PC-3 (cell line): ENCODE measurements at regions not wholly inside any gene's neighbourhood (a gene's known extent, or its start where the extent isn't known, plus 50 kb on each side); places are given as distances from the start of the nearest gene placed in this dataset.

Source experiments
- ATAC-seq: fragments of 200-7000 bp; cut with Tn5 transposase; 2 replicates; pipeline ENCODE4 v1.9.1; 2020; ENCODE audit warnings: mild to moderate bottlenecking, moderate library complexity
- BruUV-seq: library from RNA; stranded (reverse); fragments of 400-500 nt; replicated peaks from 2 replicates; lab custom pipeline; 2021; lab: Mats Ljungman, UMichigan
- CTCF ChIA-PET: fragments of 300-600 bp; sonication (Branson Sonifier 250); formaldehyde crosslinking; loops from one replicate; lab custom pipeline; 2022; ENCODE audit warnings: antibody characterized with exemption; lab: Charles Lee
- POLR2A ChIA-PET: fragments of 300-600 bp; sonication (Branson Sonifier 250); formaldehyde crosslinking; loops from one replicate; lab custom pipeline; 2022; ENCODE audit warnings: antibody characterized with exemption; ENCODE audit not compliant: unreplicated experiment; lab: Charles Lee
- DNase-seq: peaks from one replicate; pipeline ENCODE4 v3.0.0-alpha.2; 2015
- H2AFZ ChIP-seq: fragments of 300-600 bp; sonication (generic); 2 replicates; pipeline ENCODE4 v1.6.0; 2016; ENCODE audit warnings: antibody characterized with exemption, low read length
- H3F3A ChIP-seq: fragments of 300-600 bp; sonication (generic); one replicate; pipeline ENCODE4 v1.6.0; 2017; ENCODE audit warnings: antibody characterized with exemption, low read length, control low read depth, mild to moderate bottlenecking; ENCODE audit not compliant: unreplicated experiment
- H3K27ac ChIP-seq: fragments of 300-600 bp; sonication (generic); 2 replicates; pipeline ENCODE4 v1.5.1; 2016; ENCODE audit warnings: mild to moderate bottlenecking, low read length
- H3K27me3 ChIP-seq: fragments of 300-600 bp; sonication (generic); 2 replicates; pipeline ENCODE4 v1.6.1; 2016; ENCODE audit warnings: low read length, mixed read lengths
- H3K36me3 ChIP-seq: fragments of 300-600 bp; sonication (generic); 2 replicates; pipeline ENCODE4 v1.6.1; 2016; ENCODE audit warnings: low read depth, mixed run types, low read length, mixed read lengths
- H3K4me1 ChIP-seq: fragments of 300-600 bp; sonication (generic); 2 replicates; pipeline ENCODE4 v1.5.1; 2016; ENCODE audit warnings: low read length; ENCODE audit not compliant: insufficient read depth
- H3K4me2 ChIP-seq: fragments of 300-600 bp; sonication (generic); 2 replicates; pipeline ENCODE4 v1.6.0; 2016; ENCODE audit warnings: low read length
- H3K4me3 ChIP-seq: fragments of 300-600 bp; sonication (generic); 2 replicates; pipeline ENCODE4 v1.5.1; 2016; ENCODE audit warnings: mild to moderate bottlenecking, low read length, mixed read lengths
- H3K79me2 ChIP-seq: fragments of 300-600 bp; sonication (generic); 2 replicates; pipeline ENCODE4 v1.6.1; 2017; ENCODE audit warnings: low read length, mixed read lengths
- H3K9ac ChIP-seq: fragments of 300-600 bp; sonication (generic); 2 replicates; pipeline ENCODE4 v1.6.0; 2016; ENCODE audit warnings: mild to moderate bottlenecking, low read length
- H3K9me2 ChIP-seq: fragments of 300-600 bp; sonication (generic); replicated peaks from 2 replicates; pipeline ENCODE4 v1.6.1; 2016; ENCODE audit warnings: mixed run types, low read length, mixed read lengths
- H3K9me3 ChIP-seq: fragments of 300-600 bp; sonication (generic); 2 replicates; pipeline ENCODE4 v1.6.1; 2016; ENCODE audit warnings: low read length, mixed read lengths
- H4K20me1 ChIP-seq: fragments of 300-600 bp; sonication (generic); 2 replicates; pipeline ENCODE4 v1.6.1; 2016; ENCODE audit warnings: low read length, mixed read lengths
- CTCF ChIP-seq: fragments of 300-600 bp; sonication (generic); conservative IDR thresholded peaks from 2 replicates; pipeline ENCODE4 v1.5.1; 2017; ENCODE audit warnings: antibody characterized with exemption, low read depth, mild to moderate bottlenecking, low read length
- EZH2 ChIP-seq: fragments of 300-600 bp; sonication (generic); IDR thresholded peaks from one replicate; pipeline ENCODE4 v1.6.1; 2017; ENCODE audit warnings: antibody characterized with exemption, mild to moderate bottlenecking, low read length; ENCODE audit not compliant: unreplicated experiment
- EZH2phosphoT487 ChIP-seq: fragments of 300-600 bp; sonication (generic); IDR thresholded peaks from 2 replicates; pipeline ENCODE4 v1.6.1; 2018; ENCODE audit warnings: mild to moderate bottlenecking, antibody characterized with exemption, low read length, borderline replicate concordance
- intact Hi-C: fragments of 100-400 bp; cut with micrococcal nuclease; formaldehyde crosslinking; loops from 2 replicates; pipeline ENCODE4 v1.9.0; 2023

- Histone ChIP-seq H3K36me3 (no peaks in the 10 kb centered on the region), H3F3A (no peaks in the 10 kb centered on the region), H3K9me2 (no peaks in the 10 kb centered on the region), H3K4me1 (peaks cover 12% of the 10 kb centered on the region), H3K4me2 (no peak overlapping the region), H3K9me3 (no peaks in the 10 kb centered on the region), H4K20me1 (no peaks in the 10 kb centered on the region), H3K27ac (no peak overlapping the region), H3K27me3 (no peaks in the 10 kb centered on the region), H2AFZ (no peak overlapping the region), H3K9ac (no peak overlapping the region), H3K4me3 (no peak overlapping the region), H3K79me2 (no peaks in the 10 kb centered on the region)
- ChIA-PET CTCF (no interaction called here), POLR2A (no interaction called here)
- intact Hi-C loops, result no loop called here
- no TSS peak for BruUV-seq
- TF ChIP-seq CTCF (no peak), EZH2phosphoT487 (no peak), EZH2 (no peak)
- DNase-seq (no peak), ATAC-seq (no peak)
Measured at GRCh38 chr12:19804737-19805136, 365.4 kb downstream of the AEBP2 start.

- H3K4me3 ChIP-seq, result no peak overlapping the region
- POLR2A ChIA-PET, result no interaction called here
Measured at GRCh38 chr12:19808371-19808770, 369.1 kb downstream of the AEBP2 start.

GRCh38 chr12:19810213-19810612 is 370.9 kb downstream of the AEBP2 start:
- CTCF ChIA-PET, result no interaction called here
- no peak overlapping the region for H3K4me2 ChIP-seq
- no peaks in the 10 kb centered on the region for H3F3A ChIP-seq
- H3K9me3 ChIP-seq, result no peaks in the 10 kb centered on the region
- POLR2A ChIA-PET, result no interaction called here
- peaks cover 4% of the 10 kb centered on the region; the same call in 1 of the 2 replicates for H3K4me1 ChIP-seq
- no peak overlapping the region for H2AFZ ChIP-seq
- no peaks in the 10 kb centered on the region for H3K79me2 ChIP-seq
- H3K27me3 ChIP-seq, result no peaks in the 10 kb centered on the region
- H3K27ac ChIP-seq, result no peak overlapping the region
- no peak overlapping the region for H3K4me3 ChIP-seq
- TF ChIP-seq EZH2 (no peak), EZH2phosphoT487 (no peak), CTCF (no peak)
- no TSS peak for BruUV-seq
- no peak overlapping the region for H3K9ac ChIP-seq
- H3K9me2 ChIP-seq, result no peaks in the 10 kb centered on the region
- ATAC-seq, result no peak
- DNase-seq, result no peak
- intact Hi-C loops, result no loop called here
- H3K36me3 ChIP-seq, result no peaks in the 10 kb centered on the region
- H4K20me1 ChIP-seq, result no peaks in the 10 kb centered on the region

More at GRCh38 chr12:19808371-19808770, 369.1 kb downstream of the AEBP2 start:
- intact Hi-C loops, result no loop called here
- Histone ChIP-seq H3K4me1 (peaks cover 4% of the 10 kb centered on the region; the same call in 1 of the 2 replicates), H3K9me3 (no peaks in the 10 kb centered on the region), H3K9me2 (no peaks in the 10 kb centered on the region), H3K79me2 (no peaks in the 10 kb centered on the region), H3K27ac (peak overlapping the region; percentile 25; the same call in 1 of the 2 replicates), H3K36me3 (no peaks in the 10 kb centered on the region), H3F3A (no peaks in the 10 kb centered on the region), H2AFZ (no peak overlapping the region), H3K4me2 (no peak overlapping the region), H3K27me3 (no peaks in the 10 kb centered on the region), H3K9ac (no peak overlapping the region), H4K20me1 (no peaks in the 10 kb centered on the region)
- TF ChIP-seq CTCF (no peak), EZH2 (no peak), EZH2phosphoT487 (no peak)
- no TSS peak for BruUV-seq
- CTCF ChIA-PET, result no interaction called here
- DNase-seq (peak; percentile 7), ATAC-seq (no peak)
